ENCODE measurements at regions not wholly inside any gene's neighbourhood (a gene's known extent, or its start where the extent isn't known, plus 50 kb on each side); places are given as distances from the start of the nearest gene placed in this dataset.

DNA sequence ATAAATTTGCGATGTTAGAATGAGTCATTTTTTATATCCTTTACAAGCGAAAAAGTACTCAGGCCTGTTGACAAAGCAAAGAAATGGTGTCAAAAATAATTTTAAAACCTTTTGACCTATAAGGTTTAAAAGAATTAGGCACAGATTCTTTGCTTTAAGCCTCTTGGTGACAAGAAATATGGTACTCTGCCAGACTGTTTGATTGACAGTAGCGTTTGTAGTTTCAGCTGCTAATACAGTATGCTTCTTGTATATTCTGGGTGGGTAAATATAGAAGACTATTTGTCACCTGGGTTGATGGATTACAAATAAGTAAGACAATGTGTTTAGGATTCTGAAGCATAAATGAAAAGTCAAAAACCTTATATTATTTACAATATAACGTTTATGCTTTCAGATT is 193.1 kb upstream of the PITX2 start:
- TF ChIP-seq, protein P1, sequence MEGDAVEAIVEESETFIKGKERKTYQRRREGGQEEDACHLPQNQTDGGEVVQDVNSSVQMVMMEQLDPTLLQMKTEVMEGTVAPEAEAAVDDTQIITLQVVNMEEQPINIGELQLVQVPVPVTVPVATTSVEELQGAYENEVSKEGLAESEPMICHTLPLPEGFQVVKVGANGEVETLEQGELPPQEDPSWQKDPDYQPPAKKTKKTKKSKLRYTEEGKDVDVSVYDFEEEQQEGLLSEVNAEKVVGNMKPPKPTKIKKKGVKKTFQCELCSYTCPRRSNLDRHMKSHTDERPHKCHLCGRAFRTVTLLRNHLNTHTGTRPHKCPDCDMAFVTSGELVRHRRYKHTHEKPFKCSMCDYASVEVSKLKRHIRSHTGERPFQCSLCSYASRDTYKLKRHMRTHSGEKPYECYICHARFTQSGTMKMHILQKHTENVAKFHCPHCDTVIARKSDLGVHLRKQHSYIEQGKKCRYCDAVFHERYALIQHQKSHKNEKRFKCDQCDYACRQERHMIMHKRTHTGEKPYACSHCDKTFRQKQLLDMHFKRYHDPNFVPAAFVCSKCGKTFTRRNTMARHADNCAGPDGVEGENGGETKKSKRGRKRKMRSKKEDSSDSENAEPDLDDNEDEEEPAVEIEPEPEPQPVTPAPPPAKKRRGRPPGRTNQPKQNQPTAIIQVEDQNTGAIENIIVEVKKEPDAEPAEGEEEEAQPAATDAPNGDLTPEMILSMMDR (conservative IDR thresholded peaks at IDR 0.05; ENCODE audit: low read length) = no peak
- TF ChIP-seq EZH2phosphoT487 (IDR thresholded peaks at IDR 0.05; ENCODE audit: borderline replicate concordance, low read depth, low read length) = no peak
- Histone ChIP-seq H3K9me3 (ENCODE audit: low read length) (no peaks in the 10 kb centered on the region), H2AFZ (ENCODE audit: low read length) (no peak overlapping the region), H3K4me1 (ENCODE audit: insufficient read depth, low read length, poor library complexity, severe bottlenecking) (no peaks in the 10 kb centered on the region), H3K4me3 (ENCODE audit: low read depth, low read length, poor library complexity, severe bottlenecking) (no peak overlapping the region), H4K20me1 (ENCODE audit: insufficient read depth, low read length) (no peaks in the 10 kb centered on the region), H3K79me2 (ENCODE audit: insufficient read depth, low read depth, low read length) (no peaks in the 10 kb centered on the region), H3K27ac (ENCODE audit: low read depth, low read length, poor library complexity, severe bottlenecking) (no peak overlapping the region), H3K4me2 (ENCODE audit: low read length) (no peak overlapping the region), H3K36me3 (ENCODE audit: insufficient read depth, low read length) (no peaks in the 10 kb centered on the region), H3K9me2 (ENCODE audit: insufficient read depth, low read length) (no peaks in the 10 kb centered on the region)
- no TSS peak for BruUV-seq (replicated peaks)
- DNase-seq (ENCODE audit: low spot score) = no peak
- intact Hi-C loops (cut with micrococcal nuclease; ENCODE audit: unreplicated experiment) = no loop called here
- ChIA-PET POLR2A (interaction anchor here (0.7 kb wide), 1 partner anchor 12 kb away, joined by 3 read pairs; no protein-coding TSS in a partner anchor), CTCF (ENCODE audit: unreplicated experiment) (no interaction called here)

DNA sequence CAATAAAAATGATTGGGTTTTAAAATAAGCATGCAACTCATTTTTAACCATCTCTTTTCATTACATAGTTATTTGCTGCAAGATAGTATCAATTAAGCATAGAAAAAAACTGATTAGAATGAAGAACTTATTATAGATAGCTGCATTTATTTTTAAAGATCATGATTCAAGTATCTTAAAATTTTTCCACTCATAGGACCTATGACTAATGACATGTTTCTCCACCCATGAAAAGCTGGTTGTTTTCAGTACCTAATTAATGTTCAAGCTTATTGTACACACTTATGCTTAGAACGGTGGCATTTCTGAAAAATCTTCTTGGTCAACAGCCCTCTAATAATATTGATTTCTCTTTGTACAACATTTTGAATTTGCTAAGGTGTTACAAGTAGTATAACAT is 193.5 kb upstream of the PITX2 start:
- CTCF ChIA-PET (ENCODE audit: unreplicated experiment) = no interaction called here
- Histone ChIP-seq H3K4me1 (ENCODE audit: insufficient read depth, low read length, poor library complexity, severe bottlenecking) (no peaks in the 10 kb centered on the region), H3K79me2 (ENCODE audit: insufficient read depth, low read depth, low read length) (no peaks in the 10 kb centered on the region), H2AFZ (ENCODE audit: low read length) (no peak overlapping the region), H3K4me3 (ENCODE audit: low read depth, low read length, poor library complexity, severe bottlenecking) (no peak overlapping the region), H3K4me2 (ENCODE audit: low read length) (no peak overlapping the region), H3K9me2 (ENCODE audit: insufficient read depth, low read length) (no peaks in the 10 kb centered on the region), H4K20me1 (ENCODE audit: insufficient read depth, low read length) (no peaks in the 10 kb centered on the region), H3K36me3 (ENCODE audit: insufficient read depth, low read length) (no peaks in the 10 kb centered on the region), H3K9me3 (ENCODE audit: low read length) (no peaks in the 10 kb centered on the region), H3K27ac (ENCODE audit: low read depth, low read length, poor library complexity, severe bottlenecking) (no peak overlapping the region)
- TF ChIP-seq EZH2phosphoT487 (IDR thresholded peaks at IDR 0.05; ENCODE audit: borderline replicate concordance, low read depth, low read length) = no peak
- TF ChIP-seq, protein P1 (conservative IDR thresholded peaks at IDR 0.05; ENCODE audit: low read length) = no peak
- no peak for DNase-seq (ENCODE audit: low spot score)
- intact Hi-C loops (cut with micrococcal nuclease; ENCODE audit: unreplicated experiment) = no loop called here
- no TSS peak for BruUV-seq (replicated peaks)
- POLR2A ChIA-PET = no interaction called here

DNA sequence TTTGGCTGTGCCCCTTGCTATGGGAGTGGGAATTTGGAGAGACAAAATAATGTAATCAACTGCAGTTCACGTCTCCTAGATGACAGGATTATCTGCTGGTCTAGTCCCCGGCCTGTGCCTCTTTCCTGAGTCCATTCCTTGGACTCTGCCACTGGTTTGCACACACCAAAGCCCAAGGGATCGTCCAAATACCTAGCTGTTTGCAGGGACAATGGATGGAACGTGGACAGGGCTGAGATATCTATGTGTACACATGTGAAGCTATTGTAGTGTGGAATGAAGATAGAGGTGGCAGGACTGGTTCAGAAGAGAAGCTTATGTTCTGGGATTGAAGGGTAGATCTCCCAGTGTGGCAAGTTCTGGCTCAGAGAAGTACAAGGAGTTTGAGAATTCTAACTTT is 198.3 kb upstream of the PITX2 start:
- intact Hi-C loops (cut with micrococcal nuclease; ENCODE audit: unreplicated experiment) = no loop called here
- no peak for DNase-seq (ENCODE audit: low spot score)
- Histone ChIP-seq H3K79me2 (ENCODE audit: insufficient read depth, low read depth, low read length) (no peaks in the 10 kb centered on the region), H2AFZ (ENCODE audit: low read length) (no peak overlapping the region), H3K27ac (ENCODE audit: low read depth, low read length, poor library complexity, severe bottlenecking) (no peak overlapping the region), H3K9me3 (ENCODE audit: low read length) (no peaks in the 10 kb centered on the region), H3K4me1 (ENCODE audit: insufficient read depth, low read length, poor library complexity, severe bottlenecking) (no peaks in the 10 kb centered on the region), H3K4me3 (ENCODE audit: low read depth, low read length, poor library complexity, severe bottlenecking) (no peak overlapping the region), H4K20me1 (ENCODE audit: insufficient read depth, low read length) (no peaks in the 10 kb centered on the region), H3K36me3 (ENCODE audit: insufficient read depth, low read length) (no peaks in the 10 kb centered on the region), H3K4me2 (ENCODE audit: low read length) (no peak overlapping the region), H3K9me2 (ENCODE audit: insufficient read depth, low read length) (no peaks in the 10 kb centered on the region)
- TF ChIP-seq EZH2phosphoT487 (IDR thresholded peaks at IDR 0.05; ENCODE audit: borderline replicate concordance, low read depth, low read length) = no peak
- TF ChIP-seq, protein P1 (conservative IDR thresholded peaks at IDR 0.05; ENCODE audit: low read length) = no peak
- POLR2A ChIA-PET = interaction anchor here (0.5 to 1.4 kb wide), 2 partner anchors 14 to 568 kb away, joined by 3 to 5 read pairs; no protein-coding TSS in a partner anchor
- no TSS peak for BruUV-seq (replicated peaks)
- CTCF ChIA-PET (ENCODE audit: unreplicated experiment) = no interaction called here

Data from OCI-LY7 (cell line).